Suprapubic skin (tissue), 4 donors: ENCODE measurements at regions not wholly inside any gene's neighbourhood (a gene's known extent, or its start where the extent isn't known, plus 50 kb on each side); places are given as distances from the start of the nearest gene placed in this dataset.

Experiments used
- EP300 ChIP-seq: sonication (generic); formaldehyde crosslinking; IDR thresholded peaks from one replicate; pipeline ENCODE4 v1.6.1; 2017; ENCODE audit warnings: antibody characterized with exemption
- POLR2A ChIP-seq, 2 donors: fragments of 450-650 bp; IDR thresholded peaks; one replicate each; pipeline ENCODE4 v1.6.1; 2017; ENCODE audit warnings: antibody characterized with exemption in 2 of 2, mild to moderate bottlenecking in 2 of 2, moderate library complexity in 2 of 2
- POLR2AphosphoS5 ChIP-seq, 3 donors: sonication (generic); formaldehyde crosslinking; IDR thresholded peaks; one replicate each; pipeline ENCODE4 v1.6.1; 2017; ENCODE audit warnings: antibody characterized with exemption in 3 of 3
- TF ChIP-seq, protein P1 (sequence below), 2 donors: fragments of 200-600 bp in 1 of 2; fragments of 450-650 bp in 1 of 2; sonication (generic) in 1 of 2; IDR thresholded peaks; one replicate each; pipeline ENCODE4 v1.5.1; 2016 to 2019; ENCODE audit warnings: antibody characterized with exemption in 2 of 2, mild to moderate bottlenecking in 1 of 2, moderate library complexity in 1 of 2

DNA sequence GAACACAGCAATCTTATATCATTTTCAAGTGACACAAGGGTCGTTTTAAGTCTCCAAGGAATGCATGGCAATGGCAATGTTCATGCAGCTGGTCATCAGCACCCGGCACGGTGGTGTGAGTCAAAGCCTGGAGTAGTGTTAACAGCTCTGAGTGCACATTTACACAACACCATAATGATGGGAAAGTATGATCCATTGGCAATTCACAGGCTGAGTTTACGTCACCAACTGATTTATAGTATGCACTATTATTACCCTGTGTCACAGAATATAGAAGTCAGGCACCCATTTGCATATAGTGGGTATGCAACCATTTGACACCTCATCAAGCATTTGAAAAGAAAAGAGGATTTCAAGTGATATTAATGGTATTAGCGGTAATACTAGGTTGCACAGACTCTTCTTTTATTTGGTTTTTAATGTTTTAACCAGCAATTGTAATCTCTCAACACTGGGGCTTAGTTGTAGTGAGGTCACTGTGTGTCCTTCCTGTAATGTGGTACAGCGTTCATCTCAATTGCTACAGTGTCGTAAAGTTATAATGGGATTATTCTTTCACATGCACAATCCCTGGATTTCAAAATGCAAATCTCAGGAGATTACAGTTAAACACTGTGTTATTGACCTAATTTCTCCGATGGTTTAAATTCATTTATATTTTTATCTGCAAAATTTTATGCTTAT lies 113.8 kb downstream of the C3orf38 start:
- TF ChIP-seq POLR2A (IDR thresholded peaks at IDR 0.05): no peak
- TF ChIP-seq, protein P1, sequence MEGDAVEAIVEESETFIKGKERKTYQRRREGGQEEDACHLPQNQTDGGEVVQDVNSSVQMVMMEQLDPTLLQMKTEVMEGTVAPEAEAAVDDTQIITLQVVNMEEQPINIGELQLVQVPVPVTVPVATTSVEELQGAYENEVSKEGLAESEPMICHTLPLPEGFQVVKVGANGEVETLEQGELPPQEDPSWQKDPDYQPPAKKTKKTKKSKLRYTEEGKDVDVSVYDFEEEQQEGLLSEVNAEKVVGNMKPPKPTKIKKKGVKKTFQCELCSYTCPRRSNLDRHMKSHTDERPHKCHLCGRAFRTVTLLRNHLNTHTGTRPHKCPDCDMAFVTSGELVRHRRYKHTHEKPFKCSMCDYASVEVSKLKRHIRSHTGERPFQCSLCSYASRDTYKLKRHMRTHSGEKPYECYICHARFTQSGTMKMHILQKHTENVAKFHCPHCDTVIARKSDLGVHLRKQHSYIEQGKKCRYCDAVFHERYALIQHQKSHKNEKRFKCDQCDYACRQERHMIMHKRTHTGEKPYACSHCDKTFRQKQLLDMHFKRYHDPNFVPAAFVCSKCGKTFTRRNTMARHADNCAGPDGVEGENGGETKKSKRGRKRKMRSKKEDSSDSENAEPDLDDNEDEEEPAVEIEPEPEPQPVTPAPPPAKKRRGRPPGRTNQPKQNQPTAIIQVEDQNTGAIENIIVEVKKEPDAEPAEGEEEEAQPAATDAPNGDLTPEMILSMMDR (IDR thresholded peaks at IDR 0.05): no peak
- no peak for TF ChIP-seq EP300
- no peak for TF ChIP-seq POLR2AphosphoS5 (IDR thresholded peaks at IDR 0.05)
